Kidney epithelial cell (primary cell): ENCODE measurements at regions not wholly inside any gene's neighbourhood (a gene's known extent, or its start where the extent isn't known, plus 50 kb on each side); places are given as distances from the start of the nearest gene placed in this dataset.

Experiments used
- DNase-seq: peaks from one replicate; pipeline ENCODE4 v3.0.0-alpha.2; 2010; ENCODE audit warnings: low read depth
- H3K27me3 ChIP-seq: 2 replicates; pipeline ENCODE4 v1.6.0; 2011; ENCODE audit warnings: low read length; ENCODE audit not compliant: control insufficient read depth, insufficient read depth
- H3K36me3 ChIP-seq: 2 replicates; pipeline ENCODE4 v1.5.1; 2011; ENCODE audit warnings: low read length; ENCODE audit not compliant: control insufficient read depth, insufficient read depth
- H3K4me3 ChIP-seq: 2 replicates; pipeline ENCODE4 v1.5.1; 2011; ENCODE audit warnings: low read depth, mild to moderate bottlenecking, control low read depth, low read length
- TF ChIP-seq, protein P1 (sequence below): IDR thresholded peaks from 2 replicates; pipeline ENCODE4 v1.5.1; 2011; ENCODE audit warnings: mild to moderate bottlenecking, moderate library complexity, low read length, control low read depth, inconsistent platforms; ENCODE audit not compliant: insufficient read depth, poor library complexity, severe bottlenecking

DNA sequence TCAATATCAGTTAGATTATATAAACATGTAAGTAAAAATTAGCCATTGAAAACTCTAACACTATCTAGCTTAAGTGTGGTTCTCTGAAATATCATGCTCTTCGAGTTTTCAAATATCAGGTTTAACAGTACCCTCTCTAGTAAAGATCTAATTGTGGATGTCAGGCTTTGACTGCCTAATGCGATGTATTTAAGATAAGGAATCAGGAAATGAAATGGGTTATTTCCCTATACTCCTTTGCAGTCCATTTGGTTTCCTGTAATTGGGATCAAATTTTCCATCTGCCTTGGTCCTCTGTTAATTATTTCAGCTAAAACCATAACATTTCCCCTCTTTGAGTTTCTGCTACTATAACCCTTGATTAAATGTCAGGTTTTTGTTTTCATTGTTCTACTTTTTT lies 361.3 kb upstream of the MMS22L start:
- Histone ChIP-seq H3K36me3 (no peaks in the 10 kb centered on the region), H3K4me3 (no peak overlapping the region), H3K27me3 (no peaks in the 10 kb centered on the region)
- no peak for DNase-seq
- TF ChIP-seq, protein P1, sequence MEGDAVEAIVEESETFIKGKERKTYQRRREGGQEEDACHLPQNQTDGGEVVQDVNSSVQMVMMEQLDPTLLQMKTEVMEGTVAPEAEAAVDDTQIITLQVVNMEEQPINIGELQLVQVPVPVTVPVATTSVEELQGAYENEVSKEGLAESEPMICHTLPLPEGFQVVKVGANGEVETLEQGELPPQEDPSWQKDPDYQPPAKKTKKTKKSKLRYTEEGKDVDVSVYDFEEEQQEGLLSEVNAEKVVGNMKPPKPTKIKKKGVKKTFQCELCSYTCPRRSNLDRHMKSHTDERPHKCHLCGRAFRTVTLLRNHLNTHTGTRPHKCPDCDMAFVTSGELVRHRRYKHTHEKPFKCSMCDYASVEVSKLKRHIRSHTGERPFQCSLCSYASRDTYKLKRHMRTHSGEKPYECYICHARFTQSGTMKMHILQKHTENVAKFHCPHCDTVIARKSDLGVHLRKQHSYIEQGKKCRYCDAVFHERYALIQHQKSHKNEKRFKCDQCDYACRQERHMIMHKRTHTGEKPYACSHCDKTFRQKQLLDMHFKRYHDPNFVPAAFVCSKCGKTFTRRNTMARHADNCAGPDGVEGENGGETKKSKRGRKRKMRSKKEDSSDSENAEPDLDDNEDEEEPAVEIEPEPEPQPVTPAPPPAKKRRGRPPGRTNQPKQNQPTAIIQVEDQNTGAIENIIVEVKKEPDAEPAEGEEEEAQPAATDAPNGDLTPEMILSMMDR = no peak

- no peak overlapping the region for H3K4me3 ChIP-seq
- H3K36me3 ChIP-seq = no peaks in the 10 kb centered on the region
- no peak for DNase-seq
- TF ChIP-seq, protein P1 = no peak
- no peaks in the 10 kb centered on the region for H3K27me3 ChIP-seq
These were observed 362.7 kb upstream of the MMS22L start for GRCh38 chr6:97645757-97646156.

GRCh38 chr6:97653076-97653475 lies 370.1 kb upstream of the MMS22L start:
- no peak for DNase-seq
- H3K4me3 ChIP-seq = no peak overlapping the region
- TF ChIP-seq, protein P1 = no peak
- no peaks in the 10 kb centered on the region for H3K36me3 ChIP-seq
- peaks cover 3% of the 10 kb centered on the region for H3K27me3 ChIP-seq

DNA sequence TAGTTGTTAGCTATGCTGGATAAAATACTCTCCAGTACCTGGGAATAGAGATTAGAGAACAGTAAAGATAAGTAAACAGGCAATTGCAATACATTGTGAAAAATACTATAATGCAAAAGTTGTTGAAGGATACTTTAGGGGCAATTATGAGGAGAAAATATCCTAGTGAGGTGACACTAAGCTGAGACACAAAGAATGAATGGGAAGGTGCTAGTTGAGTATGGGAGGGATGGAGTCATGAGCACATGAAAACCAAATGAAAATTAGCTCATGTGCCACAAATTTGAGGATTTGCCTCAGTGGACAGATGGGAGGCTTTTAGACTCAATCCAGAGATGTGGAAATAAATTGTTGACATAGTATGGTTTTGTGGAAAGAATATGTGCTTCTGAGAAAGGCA lies 370.5 kb upstream of the MMS22L start:
- TF ChIP-seq, protein P1 = no peak
- no peak for DNase-seq

GRCh38 chr6:97654674-97655073 lies 371.7 kb upstream of the MMS22L start:
- no peak for DNase-seq
- no peak overlapping the region for H3K4me3 ChIP-seq
- H3K27me3 ChIP-seq = peaks cover 3% of the 10 kb centered on the region
- TF ChIP-seq, protein P1 = no peak
- H3K36me3 ChIP-seq = no peaks in the 10 kb centered on the region

More for the DNA sequence above, 370.5 kb upstream of the MMS22L start:
- Histone ChIP-seq H3K36me3 (no peaks in the 10 kb centered on the region), H3K4me3 (no peak overlapping the region), H3K27me3 (peaks cover 3% of the 10 kb centered on the region)

DNA sequence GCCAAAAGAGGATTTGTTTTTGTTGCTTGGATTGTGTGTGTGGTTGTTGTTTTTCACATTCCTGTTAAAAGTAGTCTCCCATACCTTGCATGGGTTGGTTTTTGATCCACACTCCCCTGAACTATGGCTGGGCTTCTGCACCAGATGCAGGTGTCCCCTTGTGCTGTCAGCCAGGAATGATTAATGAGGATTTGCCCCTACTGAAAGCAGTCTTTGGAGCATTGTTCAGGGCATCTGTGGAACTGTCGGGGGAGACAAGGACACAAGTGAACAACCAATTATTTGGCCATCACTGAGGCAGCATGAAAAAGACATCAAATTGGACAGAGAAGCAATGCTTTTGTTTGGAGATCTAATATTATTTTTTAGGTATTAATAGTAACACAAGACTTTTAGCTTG lies 373.2 kb upstream of the MMS22L start:
- DNase-seq = no peak
- no peak overlapping the region for H3K4me3 ChIP-seq
- H3K36me3 ChIP-seq = no peaks in the 10 kb centered on the region
- peaks cover 3% of the 10 kb centered on the region for H3K27me3 ChIP-seq
- TF ChIP-seq, protein P1 = no peak
